ENCODE measurements at regions not wholly inside any gene's neighbourhood (a gene's known extent, or its start where the extent isn't known, plus 50 kb on each side); places are given as distances from the start of the nearest gene placed in this dataset.

GRCh38 chr2:118774458-118775133, 72.9 kb downstream of the EN1 start:
- no peak for TF ChIP-seq CTCF (IDR thresholded peaks at IDR 0.05; ENCODE audit: poor library complexity)
- TF ChIP-seq EZH2 (IDR thresholded peaks at IDR 0.05; ENCODE audit: borderline replicate concordance) = no peak
- TF ChIP-seq EZH2phosphoT487 (IDR thresholded peaks at IDR 0.05; ENCODE audit: low read depth, severe bottlenecking, unreplicated experiment) = no peak

Data from hepatocyte (in vitro differentiated cells).